ENCODE measurements at regions not wholly inside any gene's neighbourhood (a gene's known extent, or its start where the extent isn't known, plus 50 kb on each side); places are given as distances from the start of the nearest gene placed in this dataset.

DNA sequence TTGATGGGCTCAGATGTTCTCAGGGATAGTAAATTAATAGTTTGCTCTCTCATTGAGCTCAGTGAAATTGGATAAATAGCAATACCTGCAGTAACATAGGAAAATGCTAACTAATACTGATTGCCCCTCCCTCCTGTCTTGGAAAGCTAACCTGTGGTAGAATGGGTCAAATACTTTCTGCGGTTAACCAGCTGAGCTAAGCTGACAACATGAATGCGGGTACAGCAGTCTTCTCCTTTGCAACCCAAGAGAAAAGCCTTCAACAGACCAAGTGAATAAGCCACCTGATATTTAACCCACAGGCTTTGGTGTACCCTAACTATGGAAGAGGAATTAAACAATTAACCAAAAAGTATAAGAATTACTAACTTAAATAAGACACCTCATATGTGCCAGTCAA lies 408.3 kb upstream of the MAF start:
- TF ChIP-seq, protein P1, sequence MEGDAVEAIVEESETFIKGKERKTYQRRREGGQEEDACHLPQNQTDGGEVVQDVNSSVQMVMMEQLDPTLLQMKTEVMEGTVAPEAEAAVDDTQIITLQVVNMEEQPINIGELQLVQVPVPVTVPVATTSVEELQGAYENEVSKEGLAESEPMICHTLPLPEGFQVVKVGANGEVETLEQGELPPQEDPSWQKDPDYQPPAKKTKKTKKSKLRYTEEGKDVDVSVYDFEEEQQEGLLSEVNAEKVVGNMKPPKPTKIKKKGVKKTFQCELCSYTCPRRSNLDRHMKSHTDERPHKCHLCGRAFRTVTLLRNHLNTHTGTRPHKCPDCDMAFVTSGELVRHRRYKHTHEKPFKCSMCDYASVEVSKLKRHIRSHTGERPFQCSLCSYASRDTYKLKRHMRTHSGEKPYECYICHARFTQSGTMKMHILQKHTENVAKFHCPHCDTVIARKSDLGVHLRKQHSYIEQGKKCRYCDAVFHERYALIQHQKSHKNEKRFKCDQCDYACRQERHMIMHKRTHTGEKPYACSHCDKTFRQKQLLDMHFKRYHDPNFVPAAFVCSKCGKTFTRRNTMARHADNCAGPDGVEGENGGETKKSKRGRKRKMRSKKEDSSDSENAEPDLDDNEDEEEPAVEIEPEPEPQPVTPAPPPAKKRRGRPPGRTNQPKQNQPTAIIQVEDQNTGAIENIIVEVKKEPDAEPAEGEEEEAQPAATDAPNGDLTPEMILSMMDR (IDR thresholded peaks at IDR 0.05; ENCODE audit: unreplicated experiment): no peak
- intact Hi-C loops (cut with micrococcal nuclease): no loop called here
- CTCF ChIA-PET: no interaction called here

DNA sequence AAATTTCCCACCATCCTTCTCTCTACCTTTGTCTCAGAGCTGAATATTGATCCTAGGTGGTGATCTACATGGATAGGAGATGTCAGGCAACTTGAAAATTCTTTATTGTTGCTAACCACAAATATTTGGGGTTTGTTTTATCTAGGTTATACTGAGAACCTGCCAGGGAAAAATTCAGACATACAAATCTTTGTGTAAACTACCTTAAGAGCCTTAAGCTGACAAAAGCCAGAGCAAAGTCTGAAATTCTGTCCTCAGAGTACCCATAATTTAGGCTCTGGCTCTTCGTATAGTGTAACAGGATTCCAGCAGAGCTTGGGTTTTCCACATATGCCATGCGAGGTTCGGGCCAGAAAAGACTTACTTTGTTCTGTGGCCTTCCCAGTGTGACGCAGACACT lies 406.7 kb upstream of the MAF start:
- ChIA-PET CTCF (interaction anchor here (0.7 to 2.9 kb wide), 2 partner anchors 10 to 65 kb away, joined by 6 to 13 read pairs; no protein-coding TSS in a partner anchor), POLR2A (interaction anchor here (0.6 to 1.6 kb wide), 2 partner anchors 20 to 1546 kb away, joined by 3 to 9 read pairs; no protein-coding TSS in a partner anchor)
- Mint-ChIP-seq H3K4me1 (ENCODE audit: insufficient read depth, unreplicated experiment) (peaks cover 8% of the 10 kb centered on the region), H3K27ac (ENCODE audit: low read depth, unreplicated experiment) (peak overlapping the region; percentile 52), H3K9me3 (ENCODE audit: unreplicated experiment) (no peaks in the 10 kb centered on the region), H3K4me3 (ENCODE audit: unreplicated experiment) (no peak overlapping the region), H3K27me3 (ENCODE audit: insufficient read depth, unreplicated experiment) (no peaks in the 10 kb centered on the region), H3K36me3 (ENCODE audit: insufficient read depth, unreplicated experiment) (no peaks in the 10 kb centered on the region)
- DNase-seq (ENCODE audit: unreplicated experiment): no peak
- BruUV-seq (replicated peaks): no TSS peak
- intact Hi-C loops (cut with micrococcal nuclease): no loop called here
- TF ChIP-seq, protein P1 (IDR thresholded peaks at IDR 0.05; ENCODE audit: unreplicated experiment): no peak

More for the DNA sequence above, 408.3 kb upstream of the MAF start:
- H3K27ac Mint-ChIP-seq (ENCODE audit: low read depth, unreplicated experiment): no peak overlapping the region
- POLR2A ChIA-PET: no interaction called here
- no TSS peak for BruUV-seq (replicated peaks)
- no peak overlapping the region for H3K4me3 Mint-ChIP-seq (ENCODE audit: unreplicated experiment)
- peaks cover 8% of the 10 kb centered on the region for H3K4me1 Mint-ChIP-seq (ENCODE audit: insufficient read depth, unreplicated experiment)
- no peaks in the 10 kb centered on the region for H3K9me3 Mint-ChIP-seq (ENCODE audit: unreplicated experiment)
- no peaks in the 10 kb centered on the region for H3K27me3 Mint-ChIP-seq (ENCODE audit: insufficient read depth, unreplicated experiment)
- no peak for DNase-seq (ENCODE audit: unreplicated experiment)
- H3K36me3 Mint-ChIP-seq (ENCODE audit: insufficient read depth, unreplicated experiment): no peaks in the 10 kb centered on the region

DNA sequence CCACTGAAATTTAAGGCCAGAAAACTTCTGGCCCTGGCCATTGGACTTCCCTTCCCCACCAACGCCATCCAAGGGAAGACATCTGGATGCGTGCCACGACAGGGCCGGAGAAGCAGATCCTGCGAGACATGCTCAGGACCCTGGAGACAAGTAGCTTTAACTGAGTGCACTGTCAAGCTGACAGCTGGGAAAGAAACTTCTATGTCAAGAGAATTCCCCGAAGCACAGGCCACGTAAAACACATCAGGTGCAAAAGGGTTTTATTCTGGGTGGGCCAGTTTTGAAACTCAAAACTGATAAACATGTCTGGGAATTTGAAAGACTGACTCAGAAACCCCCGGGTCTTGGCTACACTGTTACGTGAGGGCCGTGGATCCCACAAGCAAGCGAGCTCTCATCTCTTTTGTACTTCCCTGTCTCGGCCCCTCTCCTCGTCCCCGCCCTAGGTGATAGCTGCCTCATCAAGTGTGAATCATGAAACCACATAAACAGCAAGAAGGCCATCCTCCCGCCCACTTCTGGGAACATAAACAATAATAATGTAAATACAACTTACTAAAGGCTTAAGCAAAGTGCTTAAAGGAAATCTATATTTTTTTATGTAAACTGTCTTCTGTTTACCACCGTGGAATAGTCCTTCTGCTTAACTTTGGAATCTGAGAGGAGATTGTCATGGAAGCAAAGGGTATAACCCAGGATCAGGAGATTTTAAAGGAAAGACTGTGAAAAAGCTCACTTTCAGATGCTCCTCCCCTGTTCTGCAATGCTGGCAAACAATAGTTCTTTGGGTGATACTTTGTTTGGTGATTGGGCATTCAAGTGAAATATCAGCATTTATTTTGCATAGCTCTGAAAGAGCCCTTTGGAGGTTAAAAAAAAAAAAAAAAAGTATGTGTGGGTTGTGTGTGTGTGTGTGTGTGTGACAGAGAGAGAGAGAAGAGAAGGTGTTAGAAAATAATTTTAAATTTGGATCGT lies 406.0 kb upstream of the MAF start:
- Mint-ChIP-seq H3K27ac (ENCODE audit: low read depth, unreplicated experiment) (peak overlapping the region; percentile 52), H3K9me3 (ENCODE audit: unreplicated experiment) (no peaks in the 10 kb centered on the region), H3K36me3 (ENCODE audit: insufficient read depth, unreplicated experiment) (no peaks in the 10 kb centered on the region), H3K4me1 (ENCODE audit: insufficient read depth, unreplicated experiment) (peaks cover 8% of the 10 kb centered on the region), H3K27me3 (ENCODE audit: insufficient read depth, unreplicated experiment) (no peaks in the 10 kb centered on the region), H3K4me3 (ENCODE audit: unreplicated experiment) (no peak overlapping the region)
- ChIA-PET CTCF (interaction anchor here (0.7 to 2.9 kb wide), 4 partner anchors 9 to 678 kb away, joined by 3 to 13 read pairs (median 5); no protein-coding TSS in a partner anchor), POLR2A (interaction anchor here (0.6 to 1.6 kb wide), 3 partner anchors 20 to 1545 kb away, joined by 3 to 9 read pairs (median 3); no protein-coding TSS in a partner anchor)
- DNase-seq (ENCODE audit: unreplicated experiment): peak; percentile 74
- intact Hi-C loops (cut with micrococcal nuclease): no loop called here
- TF ChIP-seq, protein P1 (IDR thresholded peaks at IDR 0.05; ENCODE audit: unreplicated experiment): no peak
- no TSS peak for BruUV-seq (replicated peaks)

DNA sequence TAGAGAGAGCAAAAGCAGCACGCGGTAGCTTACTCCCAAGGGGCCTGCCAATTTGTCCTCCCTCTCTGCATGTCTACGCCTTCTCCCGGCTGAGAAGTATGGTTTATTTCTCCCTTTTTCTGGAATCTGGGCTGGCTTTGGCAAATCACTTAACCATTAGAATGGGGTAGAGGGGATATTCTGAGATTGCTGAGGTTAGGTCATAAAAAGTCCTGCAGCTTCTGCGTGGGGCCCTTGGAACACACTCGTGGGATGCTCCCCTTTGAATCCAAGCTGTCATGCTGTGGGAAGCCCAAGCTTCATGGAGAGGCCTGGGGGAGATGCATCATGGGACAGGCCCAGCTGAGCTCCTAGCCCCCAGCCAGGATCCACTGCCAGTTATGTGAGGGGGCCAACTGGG lies 403.6 kb upstream of the MAF start:
- intact Hi-C loops (cut with micrococcal nuclease): no loop called here

More for the DNA sequence above, 403.6 kb upstream of the MAF start:
- CTCF ChIA-PET: interaction anchor here (0.6 kb wide), 2 partner anchors 49 to 354 kb away, joined by 4 read pairs; no protein-coding TSS in a partner anchor
- Mint-ChIP-seq H3K9me3 (ENCODE audit: unreplicated experiment) (no peaks in the 10 kb centered on the region), H3K36me3 (ENCODE audit: insufficient read depth, unreplicated experiment) (no peaks in the 10 kb centered on the region), H3K27ac (ENCODE audit: low read depth, unreplicated experiment) (no peak overlapping the region), H3K27me3 (ENCODE audit: insufficient read depth, unreplicated experiment) (no peaks in the 10 kb centered on the region), H3K4me3 (ENCODE audit: unreplicated experiment) (no peak overlapping the region), H3K4me1 (ENCODE audit: insufficient read depth, unreplicated experiment) (peaks cover 8% of the 10 kb centered on the region)
- DNase-seq (ENCODE audit: unreplicated experiment): no peak
- BruUV-seq (replicated peaks): no TSS peak
- TF ChIP-seq, protein P1 (IDR thresholded peaks at IDR 0.05; ENCODE audit: unreplicated experiment): no peak
- POLR2A ChIA-PET: no interaction called here

Data from MCF 10A (cell line).